Fibroblast of the aortic adventitia (primary cell): ENCODE measurements at regions not wholly inside any gene's neighbourhood (a gene's known extent, or its start where the extent isn't known, plus 50 kb on each side); places are given as distances from the start of the nearest gene placed in this dataset.
A peak's percentile ranks its signal among the peaks of the same experiment; 100 is the strongest.

Experiments
- DNase-seq: peaks from one replicate; pipeline ENCODE4 v3.0.0-alpha.2; 2010; ENCODE audit warnings: low read depth
- H3K4me3 ChIP-seq: 2 replicates; pipeline ENCODE4 v1.5.1; 2011; ENCODE audit warnings: low read depth, mild to moderate bottlenecking, control low read depth, low read length, moderate library complexity
- CTCF ChIP-seq: IDR thresholded peaks from 2 replicates; pipeline ENCODE4 v1.5.1; 2011; ENCODE audit warnings: mild to moderate bottlenecking, low read length, control low read depth, inconsistent platforms; ENCODE audit not compliant: insufficient read depth

GRCh38 chr2:219876931-219877330 lies 249.5 kb downstream of the SLC4A3 start:
- no peak for DNase-seq
- H3K4me3 ChIP-seq = no peak overlapping the region
- TF ChIP-seq CTCF = no peak

GRCh38 chr2:219877728-219878127 lies 250.3 kb downstream of the SLC4A3 start:
- DNase-seq = no peak
- no peak for TF ChIP-seq CTCF

GRCh38 chr2:219878516-219878915 lies 251.1 kb downstream of the SLC4A3 start:
- no peak overlapping the region for H3K4me3 ChIP-seq
- TF ChIP-seq CTCF = no peak
- DNase-seq = no peak

More at GRCh38 chr2:219877728-219878127, 250.3 kb downstream of the SLC4A3 start:
- no peak overlapping the region for H3K4me3 ChIP-seq

- H3K4me3 ChIP-seq = no peak overlapping the region
- no peak for TF ChIP-seq CTCF
- no peak for DNase-seq
Measured at GRCh38 chr2:219881851-219882250, 254.4 kb downstream of the SLC4A3 start.

- no peak overlapping the region for H3K4me3 ChIP-seq
- no peak for TF ChIP-seq CTCF
- no peak for DNase-seq
Measured at GRCh38 chr2:219886615-219887014, 259.2 kb downstream of the SLC4A3 start.

DNA sequence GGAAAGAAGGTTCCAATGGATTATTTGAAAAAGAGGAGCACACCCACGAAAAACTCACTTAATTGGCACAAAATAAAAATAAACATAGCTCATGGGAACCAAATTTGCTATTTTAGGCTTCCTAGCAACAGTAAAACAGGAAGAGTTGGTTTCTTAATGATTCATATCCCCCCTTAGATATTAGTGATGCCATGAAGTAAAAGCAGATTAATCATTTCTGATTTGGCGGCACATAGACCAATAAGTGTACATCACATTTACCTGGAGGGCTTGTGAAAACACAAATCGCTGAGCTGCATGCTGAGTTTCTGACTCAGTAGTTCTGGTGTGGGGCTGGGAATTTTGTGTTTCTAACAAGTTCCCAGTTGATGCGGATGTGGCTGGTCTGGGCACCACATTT lies 260.4 kb downstream of the SLC4A3 start:
- no peak for DNase-seq
- no peak for TF ChIP-seq CTCF
- H3K4me3 ChIP-seq = no peak overlapping the region

DNA sequence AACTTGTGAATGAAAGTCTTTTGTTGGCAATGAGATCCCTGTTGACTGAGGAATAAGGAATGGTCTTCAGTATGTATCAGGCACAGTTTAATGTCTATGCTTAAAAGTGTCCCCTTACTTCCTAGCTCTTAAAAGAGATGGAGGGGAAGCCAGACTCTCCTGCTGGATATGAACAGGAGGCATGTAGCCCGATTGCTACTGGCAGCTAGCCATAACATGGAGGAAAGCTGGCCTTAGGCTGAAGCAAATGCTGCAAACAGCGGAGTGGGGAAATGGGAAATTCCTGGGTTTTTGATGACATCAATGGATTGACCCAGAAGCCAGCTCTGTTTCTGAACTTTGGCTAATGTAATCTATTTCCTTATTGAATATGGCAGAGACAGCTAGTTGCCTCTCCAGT lies 266.1 kb downstream of the SLC4A3 start:
- no peak for TF ChIP-seq CTCF
- H3K4me3 ChIP-seq = no peak overlapping the region
- DNase-seq = peak; percentile 21
